Caco-2 (cell line): ENCODE measurements at regions not wholly inside any gene's neighbourhood (a gene's known extent, or its start where the extent isn't known, plus 50 kb on each side); places are given as distances from the start of the nearest gene placed in this dataset.

ENCODE experiments used
- BruUV-seq: library from RNA; stranded (reverse); fragments of 400-500 nt; replicated peaks from 2 replicates; lab custom pipeline; 2021; lab: Mats Ljungman, UMichigan
- CTCF ChIA-PET: fragments of 300-600 bp; sonication (Branson Sonifier 250); formaldehyde crosslinking; loops from one replicate; lab custom pipeline; 2022; ENCODE audit warnings: antibody characterized with exemption; lab: Charles Lee
- POLR2A ChIA-PET: fragments of 300-600 bp; sonication (Branson Sonifier 250); formaldehyde crosslinking; loops from one replicate; lab custom pipeline; 2022; ENCODE audit warnings: antibody characterized with exemption; lab: Charles Lee
- DNase-seq, 2 experiments: peaks; one replicate each; pipeline versions ENCODE4 v3.0.0 to v3.0.0-alpha.2; 2020 to 2022
- H3K27me3 ChIP-seq: replicated peaks from 2 replicates; pipeline ENCODE4 v1.6.0; 2011; ENCODE audit warnings: low read length; ENCODE audit not compliant: control insufficient read depth, insufficient read depth
- H3K36me3 ChIP-seq: 2 replicates; pipeline ENCODE4 v1.5.1; 2011; ENCODE audit warnings: low read length; ENCODE audit not compliant: control insufficient read depth, insufficient read depth
- H3K4me1 ChIP-seq: fragments of 250-450 bp; sonication (Bioruptor Pico); 2 replicates; pipeline ENCODE4 v1.5.1; 2020; ENCODE audit warnings: mild to moderate bottlenecking
- H3K4me3 ChIP-seq: 2 replicates; pipeline ENCODE4 v1.5.1; 2011; ENCODE audit warnings: low read depth, mild to moderate bottlenecking, control low read depth, low read length
- H3K9me3 ChIP-seq: fragments of 250-450 bp; sonication (Bioruptor Pico); 2 replicates; pipeline ENCODE4 v1.5.1; 2020; ENCODE audit warnings: mild to moderate bottlenecking, moderate library complexity
- H3K27ac Mint-ChIP-seq: one replicate; pipeline ENCODE4 v1.8.0; 2022; ENCODE audit warnings: mixed read lengths; ENCODE audit not compliant: unreplicated experiment
- H3K27me3 Mint-ChIP-seq: one replicate; pipeline ENCODE4 v1.8.0; 2022; ENCODE audit warnings: mixed read lengths; ENCODE audit not compliant: insufficient read depth, unreplicated experiment
- H3K36me3 Mint-ChIP-seq: one replicate; pipeline ENCODE4 v1.8.0; 2022; ENCODE audit warnings: mild to moderate bottlenecking, mixed read lengths; ENCODE audit not compliant: insufficient read depth, unreplicated experiment
- H3K4me1 Mint-ChIP-seq: one replicate; pipeline ENCODE4 v1.8.0; 2022; ENCODE audit warnings: low read depth, mixed read lengths; ENCODE audit not compliant: unreplicated experiment
- H3K4me3 Mint-ChIP-seq: one replicate; pipeline ENCODE4 v1.8.0; 2022; ENCODE audit warnings: mild to moderate bottlenecking, moderate library complexity, mixed read lengths; ENCODE audit not compliant: unreplicated experiment
- H3K9me3 Mint-ChIP-seq: one replicate; pipeline ENCODE4 v1.8.0; 2022; ENCODE audit warnings: mixed read lengths; ENCODE audit not compliant: unreplicated experiment
- CTCF ChIP-seq, 2 experiments: fragments of 200-600 bp in 1 of 2; IDR thresholded peaks; 1 replicate in 1 of 2; 2 replicates in 1 of 2; pipeline versions ENCODE4 v1.5.1 to v1.8.0; 2011 to 2022; ENCODE audit warnings: antibody characterized with exemption in 1 of 2, control low read depth in 1 of 2, inconsistent platforms in 1 of 2, low read depth in 1 of 2, low read length in 1 of 2, mild to moderate bottlenecking in 1 of 2, moderate library complexity in 1 of 2; ENCODE audit not compliant: insufficient read depth in 1 of 2, severe bottlenecking in 1 of 2, unreplicated experiment in 1 of 2
- intact Hi-C: fragments of 100-400 bp; cut with micrococcal nuclease; formaldehyde crosslinking; loops from one replicate; pipeline ENCODE4 v1.10.0; 2022; ENCODE audit not compliant: unreplicated experiment

- no peak overlapping the region for H3K4me3 ChIP-seq
- POLR2A ChIA-PET: no interaction called here
Observed at GRCh38 chr4:125847518-125847917, 532.8 kb downstream of the FAT4 start.

GRCh38 chr4:125849869-125850268, 535.1 kb downstream of the FAT4 start:
- H3K9me3 Mint-ChIP-seq: no peaks in the 10 kb centered on the region
- Histone ChIP-seq H3K36me3 (no peaks in the 10 kb centered on the region), H3K4me1 (no peaks in the 10 kb centered on the region), H3K9me3 (no peaks in the 10 kb centered on the region), H3K4me3 (no peak overlapping the region), H3K27me3 (no peaks in the 10 kb centered on the region)
- no peaks in the 10 kb centered on the region for H3K36me3 Mint-ChIP-seq
- ChIA-PET CTCF (no interaction called here), POLR2A (no interaction called here)
- H3K4me1 Mint-ChIP-seq: no peaks in the 10 kb centered on the region
- BruUV-seq: no TSS peak
- DNase-seq: no peak
- TF ChIP-seq CTCF (IDR thresholded peaks at IDR 0.05; ENCODE audit: insufficient read depth in 1 of 2, low read depth in 1 of 2, low read length in 1 of 2, severe bottlenecking in 1 of 2, unreplicated experiment in 1 of 2): no peak
- H3K27ac Mint-ChIP-seq: no peak overlapping the region
- H3K27me3 Mint-ChIP-seq: no peaks in the 10 kb centered on the region
- no peak overlapping the region for H3K4me3 Mint-ChIP-seq
- intact Hi-C loops: no loop called here

More at GRCh38 chr4:125847518-125847917, 532.8 kb downstream of the FAT4 start:
- H3K4me1 Mint-ChIP-seq: no peaks in the 10 kb centered on the region
- no peak for DNase-seq
- no peak overlapping the region for H3K27ac Mint-ChIP-seq
- no peak for TF ChIP-seq CTCF (IDR thresholded peaks at IDR 0.05; ENCODE audit: insufficient read depth in 1 of 2, low read depth in 1 of 2, low read length in 1 of 2, severe bottlenecking in 1 of 2, unreplicated experiment in 1 of 2)
- no TSS peak for BruUV-seq
- intact Hi-C loops: no loop called here
- no peak overlapping the region for H3K4me3 Mint-ChIP-seq
- CTCF ChIA-PET: no interaction called here
- Histone ChIP-seq H3K4me1 (0 out of 2 replicates have a peak, but pooled peaks cover 4% of the 10 kb centered on the region), H3K27me3 (no peaks in the 10 kb centered on the region), H3K9me3 (no peaks in the 10 kb centered on the region), H3K36me3 (no peaks in the 10 kb centered on the region)
- H3K27me3 Mint-ChIP-seq: no peaks in the 10 kb centered on the region
- H3K36me3 Mint-ChIP-seq: no peaks in the 10 kb centered on the region
- H3K9me3 Mint-ChIP-seq: no peaks in the 10 kb centered on the region

- Mint-ChIP-seq H3K36me3 (no peaks in the 10 kb centered on the region), H3K27ac (no peak overlapping the region), H3K4me3 (no peak overlapping the region), H3K27me3 (peaks cover 3% of the 10 kb centered on the region), H3K4me1 (no peaks in the 10 kb centered on the region), H3K9me3 (no peaks in the 10 kb centered on the region)
- Histone ChIP-seq H3K36me3 (no peaks in the 10 kb centered on the region), H3K4me3 (no peak overlapping the region), H3K4me1 (no peaks in the 10 kb centered on the region), H3K27me3 (no peaks in the 10 kb centered on the region), H3K9me3 (no peaks in the 10 kb centered on the region)
- TF ChIP-seq CTCF (IDR thresholded peaks at IDR 0.05; ENCODE audit: insufficient read depth in 1 of 2, low read depth in 1 of 2, low read length in 1 of 2, severe bottlenecking in 1 of 2, unreplicated experiment in 1 of 2): no peak
- ChIA-PET POLR2A (no interaction called here), CTCF (no interaction called here)
- no peak for DNase-seq
- intact Hi-C loops: no loop called here
- BruUV-seq: no TSS peak
Observed at GRCh38 chr4:125891597-125892258, 577.0 kb downstream of the FAT4 start.
